Osteoblast (primary cell): ENCODE measurements at regions not wholly inside any gene's neighbourhood (a gene's known extent, or its start where the extent isn't known, plus 50 kb on each side); places are given as distances from the start of the nearest gene placed in this dataset.

ENCODE experiments used
- DNase-seq: peaks from one replicate; pipeline ENCODE4 v3.0.0; 2011; ENCODE audit warnings: low spot score, mixed read lengths; ENCODE audit not compliant: insufficient read length; ENCODE audit errors: missing footprints
- H2AFZ ChIP-seq: 2 replicates; pipeline ENCODE4 v1.6.0; 2011; ENCODE audit warnings: mild to moderate bottlenecking, low read length
- H3K27ac ChIP-seq: 2 replicates; pipeline ENCODE4 v1.5.1; 2011; ENCODE audit warnings: mild to moderate bottlenecking, low read depth, low read length, moderate library complexity
- H3K27me3 ChIP-seq: 2 replicates; pipeline ENCODE4 v1.6.0; 2012; ENCODE audit warnings: mild to moderate bottlenecking, control low read depth, inconsistent platforms, low read length, moderate library complexity; ENCODE audit not compliant: insufficient read depth
- H3K36me3 ChIP-seq: 2 replicates; pipeline ENCODE4 v1.5.1; 2011; ENCODE audit warnings: mild to moderate bottlenecking, low read length, control low read depth, moderate library complexity; ENCODE audit not compliant: insufficient read depth
- H3K4me1 ChIP-seq: 2 replicates; pipeline ENCODE4 v1.5.1; 2011; ENCODE audit warnings: mild to moderate bottlenecking, low read length, control low read depth, moderate library complexity; ENCODE audit not compliant: insufficient read depth
- H3K4me2 ChIP-seq: 2 replicates; pipeline ENCODE4 v1.6.0; 2011; ENCODE audit warnings: mild to moderate bottlenecking, low read length; ENCODE audit not compliant: insufficient read depth
- H3K4me3 ChIP-seq: fragments of 200-600 bp; sonication (generic); 3 replicates; pipeline ENCODE4 v1.5.1; 2012; ENCODE audit warnings: mild to moderate bottlenecking, low read length, inconsistent platforms; ENCODE audit not compliant: insufficient read depth
- H3K79me2 ChIP-seq: 2 replicates; pipeline ENCODE4 v1.6.0; 2012; ENCODE audit warnings: mild to moderate bottlenecking, low read length, control low read depth, inconsistent platforms; ENCODE audit not compliant: insufficient read depth
- H3K9me3 ChIP-seq: 2 replicates; pipeline ENCODE4 v1.5.1; 2011; ENCODE audit warnings: low read depth, low read length, control low read depth
- H4K20me1 ChIP-seq: 2 replicates; pipeline ENCODE4 v1.6.0; 2012; ENCODE audit warnings: mild to moderate bottlenecking, low read length, control low read depth; ENCODE audit not compliant: insufficient read depth
- CTCF ChIP-seq: IDR thresholded peaks from 2 replicates; pipeline ENCODE4 v1.5.1; 2011; ENCODE audit warnings: mild to moderate bottlenecking, low read depth, low read length, moderate library complexity; ENCODE audit errors: extremely low read depth

GRCh38 chr4:38236503-38236902 is 276.3 kb downstream of the PTTG2 start:
- TF ChIP-seq CTCF = no peak
- H2AFZ ChIP-seq = no peak overlapping the region

GRCh38 chr4:38237139-38237538 is 276.9 kb downstream of the PTTG2 start:
- no peaks in the 10 kb centered on the region for H4K20me1 ChIP-seq
- TF ChIP-seq CTCF = no peak
- DNase-seq = peak; percentile 83
- H3K4me1 ChIP-seq = peaks cover 11% of the 10 kb centered on the region
- H3K36me3 ChIP-seq = no peaks in the 10 kb centered on the region
- H3K4me2 ChIP-seq = peak overlapping the region; percentile 37
- H3K27me3 ChIP-seq = no peaks in the 10 kb centered on the region
- no peak overlapping the region for H3K4me3 ChIP-seq
- no peaks in the 10 kb centered on the region for H3K9me3 ChIP-seq
- H3K27ac ChIP-seq = peak overlapping the region; percentile 14
- peak overlapping the region; percentile 18 for H2AFZ ChIP-seq
- no peaks in the 10 kb centered on the region for H3K79me2 ChIP-seq

More at GRCh38 chr4:38236503-38236902, 276.3 kb downstream of the PTTG2 start:
- no peaks in the 10 kb centered on the region for H3K36me3 ChIP-seq
- no peaks in the 10 kb centered on the region for H4K20me1 ChIP-seq
- H3K27ac ChIP-seq = no peak overlapping the region
- no peak overlapping the region for H3K4me3 ChIP-seq
- no peak for DNase-seq
- no peaks in the 10 kb centered on the region for H3K27me3 ChIP-seq
- peaks cover 11% of the 10 kb centered on the region for H3K4me1 ChIP-seq
- H3K4me2 ChIP-seq = peak overlapping the region; percentile 37
- H3K9me3 ChIP-seq = no peaks in the 10 kb centered on the region
- no peaks in the 10 kb centered on the region for H3K79me2 ChIP-seq

- Histone ChIP-seq H3K9me3 (no peaks in the 10 kb centered on the region), H2AFZ (no peak overlapping the region), H3K79me2 (no peaks in the 10 kb centered on the region), H3K4me3 (no peak overlapping the region), H3K27ac (no peak overlapping the region), H3K27me3 (no peaks in the 10 kb centered on the region), H3K4me1 (peaks cover 10% of the 10 kb centered on the region), H3K4me2 (no peak overlapping the region), H4K20me1 (no peaks in the 10 kb centered on the region), H3K36me3 (no peaks in the 10 kb centered on the region)
- no peak for DNase-seq
- TF ChIP-seq CTCF = no peak
These were observed 281.3 kb downstream of the PTTG2 start for GRCh38 chr4:38241541-38241940.

GRCh38 chr4:38242101-38242500 is 281.9 kb downstream of the PTTG2 start:
- no peaks in the 10 kb centered on the region for H3K36me3 ChIP-seq
- TF ChIP-seq CTCF = no peak
- no peaks in the 10 kb centered on the region for H3K9me3 ChIP-seq

More at GRCh38 chr4:38242101-38242500, 281.9 kb downstream of the PTTG2 start:
- H3K4me2 ChIP-seq = no peak overlapping the region
- no peaks in the 10 kb centered on the region for H4K20me1 ChIP-seq
- H3K79me2 ChIP-seq = no peaks in the 10 kb centered on the region
- H3K27ac ChIP-seq = no peak overlapping the region
- no peaks in the 10 kb centered on the region for H3K27me3 ChIP-seq
- no peak overlapping the region for H2AFZ ChIP-seq
- DNase-seq = peak; percentile 42
- H3K4me1 ChIP-seq = peaks cover 4% of the 10 kb centered on the region
- H3K4me3 ChIP-seq = no peak overlapping the region
